ENCODE measurements at regions not wholly inside any gene's neighbourhood (a gene's known extent, or its start where the extent isn't known, plus 50 kb on each side); places are given as distances from the start of the nearest gene placed in this dataset.

- H3K4me3 ChIP-seq (ENCODE audit: low read depth, low read length): no peak overlapping the region
- TF ChIP-seq CTCF (IDR thresholded peaks at IDR 0.05; ENCODE audit: low read depth, low read length): no peak
Observed at GRCh38 chr10:125460326-125460725, 222.6 kb downstream of the TEX36 start.

- no peak for TF ChIP-seq CTCF (IDR thresholded peaks at IDR 0.05; ENCODE audit: low read depth, low read length)
- no peak overlapping the region for H3K4me3 ChIP-seq (ENCODE audit: low read depth, low read length)
Observed at GRCh38 chr10:125457406-125457805, 225.6 kb downstream of the TEX36 start.

GRCh38 chr10:125455855-125456254 lies 227.1 kb downstream of the TEX36 start:
- no peak for TF ChIP-seq CTCF (IDR thresholded peaks at IDR 0.05; ENCODE audit: low read depth, low read length)
- H3K4me3 ChIP-seq (ENCODE audit: low read depth, low read length): no peak overlapping the region

GRCh38 chr10:125455431-125455830 lies 227.5 kb downstream of the TEX36 start:
- no peak for TF ChIP-seq CTCF (IDR thresholded peaks at IDR 0.05; ENCODE audit: low read depth, low read length)

GRCh38 chr10:125451319-125451718 lies 231.6 kb downstream of the TEX36 start:
- no peak overlapping the region for H3K4me3 ChIP-seq (ENCODE audit: low read depth, low read length)
- TF ChIP-seq CTCF (IDR thresholded peaks at IDR 0.05; ENCODE audit: low read depth, low read length): no peak

More at GRCh38 chr10:125455431-125455830, 227.5 kb downstream of the TEX36 start:
- H3K4me3 ChIP-seq (ENCODE audit: low read depth, low read length): no peak overlapping the region

- TF ChIP-seq CTCF (IDR thresholded peaks at IDR 0.05; ENCODE audit: low read depth, low read length): no peak
- H3K4me3 ChIP-seq (ENCODE audit: low read depth, low read length): no peak overlapping the region
Observed at GRCh38 chr10:125450218-125450617, 232.7 kb downstream of the TEX36 start.

DNA sequence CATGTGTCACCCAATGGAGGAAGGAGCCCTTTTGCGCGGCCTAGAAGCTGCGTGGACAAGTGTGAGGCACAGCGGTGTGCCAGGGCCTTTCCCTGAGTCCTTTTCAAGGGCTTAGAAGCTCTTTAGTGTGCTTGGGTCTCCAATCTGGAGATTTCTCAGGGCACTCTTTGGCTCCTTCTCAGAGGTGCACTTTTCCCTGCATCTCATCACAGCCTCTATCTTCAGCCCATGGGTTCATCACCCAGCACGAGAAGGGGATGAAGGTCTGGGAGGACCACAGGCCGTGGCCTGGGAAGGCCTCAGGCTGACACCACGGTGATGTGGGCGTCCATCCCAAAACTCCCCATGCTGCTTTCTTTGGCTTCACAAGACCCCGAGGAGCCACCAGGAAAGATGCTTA lies 233.4 kb downstream of the TEX36 start:
- no peak for TF ChIP-seq CTCF (IDR thresholded peaks at IDR 0.05; ENCODE audit: low read depth, low read length)
- H3K4me3 ChIP-seq (ENCODE audit: low read depth, low read length): no peak overlapping the region

All from WI38 (cell line).